Activated naive CD8-positive, alpha-beta T cell (primary cell): ENCODE measurements at regions not wholly inside any gene's neighbourhood (a gene's known extent, or its start where the extent isn't known, plus 50 kb on each side); places are given as distances from the start of the nearest gene placed in this dataset.

Source experiments
- H3K27ac Mint-ChIP-seq: one replicate; pipeline ENCODE4 v1.8.0; 2021; ENCODE audit warnings: mixed read lengths
- H3K27me3 Mint-ChIP-seq: one replicate; pipeline ENCODE4 v1.8.0; 2021; ENCODE audit warnings: mixed read lengths
- H3K36me3 Mint-ChIP-seq: one replicate; pipeline ENCODE4 v1.8.0; 2021; ENCODE audit warnings: mixed read lengths
- H3K4me1 Mint-ChIP-seq: one replicate; pipeline ENCODE4 v1.8.0; 2021; ENCODE audit warnings: low read depth, mixed read lengths
- H3K4me3 Mint-ChIP-seq: one replicate; pipeline ENCODE4 v1.8.0; 2021; ENCODE audit warnings: mild to moderate bottlenecking, mixed read lengths
- H3K9me3 Mint-ChIP-seq: one replicate; pipeline ENCODE4 v1.8.0; 2021; ENCODE audit warnings: low read depth, mixed read lengths

DNA sequence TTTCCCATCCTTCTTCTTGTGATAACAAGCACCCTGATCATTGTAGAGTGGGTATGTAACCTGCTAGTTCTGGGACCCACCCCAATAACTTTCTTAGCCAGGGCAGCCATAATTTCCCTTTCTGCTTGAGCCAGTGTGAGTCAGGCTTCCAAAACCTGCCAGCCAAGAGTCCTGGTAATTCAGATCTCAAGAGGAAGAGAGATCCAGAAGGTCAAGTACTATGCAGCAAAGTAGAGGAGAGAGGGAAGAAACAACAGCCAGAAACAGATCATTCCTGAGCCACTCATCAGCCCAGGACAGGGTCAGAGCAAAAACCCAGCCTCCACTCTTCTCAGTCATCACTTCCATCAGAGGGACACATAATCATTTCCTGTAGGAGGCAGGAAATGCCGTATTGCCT lies 182.0 kb downstream of the DICER1 start:
- peaks cover 3% of the 10 kb centered on the region for H3K9me3 Mint-ChIP-seq
- H3K36me3 Mint-ChIP-seq, result no peaks in the 10 kb centered on the region
- no peaks in the 10 kb centered on the region for H3K4me1 Mint-ChIP-seq
- no peak overlapping the region for H3K4me3 Mint-ChIP-seq
- peaks cover 16% of the 10 kb centered on the region for H3K27me3 Mint-ChIP-seq
- H3K27ac Mint-ChIP-seq, result no peak overlapping the region

DNA sequence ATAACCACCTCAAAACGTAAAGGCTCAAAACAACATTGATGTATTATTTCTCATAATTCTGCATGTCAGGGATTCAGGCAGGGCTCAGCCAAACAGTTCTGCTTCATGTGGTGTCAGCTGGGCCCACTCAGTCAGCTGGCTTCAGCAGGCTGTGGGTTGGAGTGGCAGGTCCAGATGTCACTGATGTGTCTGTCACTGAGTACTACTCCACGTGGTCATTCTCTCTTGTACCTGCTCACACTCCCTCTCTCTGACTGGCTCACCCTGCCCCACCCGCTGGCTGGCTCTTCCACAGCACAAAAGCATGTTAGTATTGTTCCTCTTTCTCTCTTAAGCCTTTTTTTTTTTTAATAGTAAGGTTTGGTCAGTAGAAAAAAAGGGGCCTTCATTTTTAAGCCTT lies 182.4 kb downstream of the DICER1 start:
- Mint-ChIP-seq H3K9me3 (peaks cover 3% of the 10 kb centered on the region), H3K27me3 (peaks cover 15% of the 10 kb centered on the region), H3K36me3 (no peaks in the 10 kb centered on the region), H3K4me3 (no peak overlapping the region), H3K4me1 (no peaks in the 10 kb centered on the region), H3K27ac (no peak overlapping the region)

DNA sequence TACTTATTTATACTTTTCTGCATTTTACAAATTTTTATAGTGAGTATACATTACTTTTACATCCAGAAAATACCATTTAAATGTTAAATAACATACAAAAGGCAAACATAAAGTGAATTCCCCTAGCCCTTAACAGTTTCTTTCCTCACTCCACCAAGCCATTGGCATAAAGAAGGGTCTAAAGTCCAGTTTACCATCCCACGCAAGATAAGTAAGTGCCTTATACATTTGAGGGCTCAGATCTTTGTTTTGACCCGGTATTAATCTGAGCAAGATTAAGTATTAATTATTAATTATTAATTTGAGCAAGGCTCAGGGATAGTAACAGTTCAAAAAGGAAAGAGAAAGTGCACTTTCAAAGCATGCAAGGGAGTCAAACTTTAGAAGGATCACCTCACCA lies 182.9 kb downstream of the DICER1 start:
- Mint-ChIP-seq H3K9me3 (peaks cover 3% of the 10 kb centered on the region), H3K36me3 (no peaks in the 10 kb centered on the region), H3K4me1 (no peaks in the 10 kb centered on the region), H3K27ac (no peak overlapping the region), H3K27me3 (peaks cover 15% of the 10 kb centered on the region), H3K4me3 (no peak overlapping the region)

DNA sequence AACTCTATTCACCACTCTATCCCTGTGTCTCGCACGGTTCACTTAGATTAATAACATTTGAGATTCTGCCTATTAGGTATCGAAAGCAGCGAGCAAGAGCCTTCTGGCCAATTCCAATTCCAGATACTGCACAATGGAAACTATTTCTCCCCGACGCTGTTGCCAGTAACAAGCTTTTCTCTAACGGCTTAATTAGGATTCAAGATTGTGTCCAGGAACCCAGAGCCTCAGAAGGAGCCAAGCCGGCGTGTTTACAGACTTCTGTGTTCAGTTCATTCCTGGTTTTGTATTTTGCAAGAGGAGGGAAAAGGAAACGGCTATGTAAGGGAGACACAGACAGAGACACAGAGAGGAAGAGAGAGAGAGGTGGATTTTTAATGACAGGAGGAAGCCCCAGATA lies 185.6 kb downstream of the DICER1 start:
- no peak overlapping the region for H3K4me3 Mint-ChIP-seq
- H3K27me3 Mint-ChIP-seq, result peaks cover 17% of the 10 kb centered on the region
- peaks cover 3% of the 10 kb centered on the region for H3K9me3 Mint-ChIP-seq
- no peaks in the 10 kb centered on the region for H3K4me1 Mint-ChIP-seq
- no peaks in the 10 kb centered on the region for H3K36me3 Mint-ChIP-seq
- no peak overlapping the region for H3K27ac Mint-ChIP-seq

DNA sequence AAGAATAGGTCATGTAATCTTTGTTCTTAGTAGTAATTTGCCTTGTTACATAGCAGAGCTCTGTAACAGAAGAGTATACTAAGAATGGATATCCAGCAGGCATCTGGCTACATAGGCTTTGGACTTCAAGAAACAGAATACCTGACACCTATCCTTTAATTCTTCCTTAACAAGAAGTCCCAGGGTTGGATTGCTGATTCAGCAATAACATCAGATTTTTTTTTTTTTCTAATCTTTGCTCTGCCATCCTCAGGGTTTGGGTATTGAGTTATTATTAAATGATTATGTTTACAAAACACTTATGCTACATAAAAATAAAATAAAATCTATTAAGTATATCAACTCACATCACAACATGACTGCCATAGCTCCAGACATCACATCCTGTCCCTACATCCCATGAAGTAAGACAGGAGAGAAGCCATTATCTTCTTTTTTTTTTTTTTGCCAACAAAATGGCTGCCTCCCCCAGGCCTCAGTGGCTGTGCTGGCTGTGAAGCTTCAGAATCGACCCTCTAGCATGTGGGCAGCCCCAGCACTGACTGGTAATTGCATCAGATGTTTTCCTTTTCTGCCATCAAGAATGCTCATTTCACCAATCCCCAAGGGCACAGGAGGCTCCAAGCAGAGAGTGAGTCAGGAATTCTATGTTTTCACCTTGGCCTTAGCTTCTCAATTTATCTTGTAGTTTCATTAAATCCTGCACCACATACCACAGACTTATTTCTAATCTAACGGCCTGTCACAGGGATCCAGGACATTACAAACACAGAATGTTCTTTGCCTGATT lies 186.2 kb downstream of the DICER1 start:
- no peak overlapping the region for H3K27ac Mint-ChIP-seq
- peaks cover 3% of the 10 kb centered on the region for H3K9me3 Mint-ChIP-seq
- peaks cover 17% of the 10 kb centered on the region for H3K27me3 Mint-ChIP-seq
- H3K4me3 Mint-ChIP-seq, result no peak overlapping the region
- H3K4me1 Mint-ChIP-seq, result no peaks in the 10 kb centered on the region
- H3K36me3 Mint-ChIP-seq, result no peaks in the 10 kb centered on the region

DNA sequence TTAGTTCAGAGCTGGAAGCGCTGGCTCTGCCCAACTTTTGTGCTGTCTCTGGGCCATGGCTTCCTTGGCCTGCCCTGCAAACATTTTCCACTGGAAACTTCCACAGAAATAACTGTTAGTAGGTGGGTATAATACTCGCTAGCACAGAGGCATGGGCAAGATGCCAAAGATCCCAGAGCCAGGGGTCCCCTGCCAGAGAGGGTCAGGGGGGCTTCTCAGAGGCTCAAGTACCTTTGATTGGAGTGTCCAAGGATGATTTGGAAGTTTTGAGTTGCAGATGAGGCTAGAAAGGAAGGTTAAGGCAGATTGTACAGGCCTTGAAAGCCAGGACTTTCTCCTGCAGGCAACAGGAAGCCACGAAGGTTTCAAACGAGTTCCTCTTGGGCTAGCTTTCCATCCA lies 187.6 kb downstream of the DICER1 start:
- Mint-ChIP-seq H3K27me3 (peaks cover 13% of the 10 kb centered on the region), H3K9me3 (peaks cover 3% of the 10 kb centered on the region), H3K4me3 (no peak overlapping the region), H3K36me3 (no peaks in the 10 kb centered on the region), H3K27ac (no peak overlapping the region), H3K4me1 (no peaks in the 10 kb centered on the region)

DNA sequence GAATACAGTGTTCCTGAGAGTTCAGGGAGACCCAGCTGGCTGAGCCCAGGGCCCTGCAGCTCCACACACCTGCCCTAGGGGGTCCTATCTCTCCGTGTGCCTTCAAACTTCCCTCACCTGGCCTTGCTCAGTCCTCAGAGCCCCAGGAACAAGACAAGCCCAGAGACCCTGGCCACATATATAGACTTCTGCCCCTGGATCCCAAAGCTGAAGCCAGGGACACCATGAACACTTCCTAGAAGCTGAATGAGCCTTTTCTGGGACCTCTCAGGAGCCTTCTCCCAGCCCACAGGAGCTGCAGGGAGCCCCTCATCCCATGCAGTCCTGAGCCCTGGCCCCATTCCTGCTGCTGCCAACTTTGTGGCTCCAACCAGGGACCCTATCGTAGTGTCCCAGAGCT lies 190.5 kb downstream of the DICER1 start:
- Mint-ChIP-seq H3K4me1 (no peaks in the 10 kb centered on the region), H3K4me3 (no peak overlapping the region), H3K9me3 (peaks cover 3% of the 10 kb centered on the region), H3K36me3 (no peaks in the 10 kb centered on the region), H3K27me3 (peaks cover 9% of the 10 kb centered on the region), H3K27ac (no peak overlapping the region)

DNA sequence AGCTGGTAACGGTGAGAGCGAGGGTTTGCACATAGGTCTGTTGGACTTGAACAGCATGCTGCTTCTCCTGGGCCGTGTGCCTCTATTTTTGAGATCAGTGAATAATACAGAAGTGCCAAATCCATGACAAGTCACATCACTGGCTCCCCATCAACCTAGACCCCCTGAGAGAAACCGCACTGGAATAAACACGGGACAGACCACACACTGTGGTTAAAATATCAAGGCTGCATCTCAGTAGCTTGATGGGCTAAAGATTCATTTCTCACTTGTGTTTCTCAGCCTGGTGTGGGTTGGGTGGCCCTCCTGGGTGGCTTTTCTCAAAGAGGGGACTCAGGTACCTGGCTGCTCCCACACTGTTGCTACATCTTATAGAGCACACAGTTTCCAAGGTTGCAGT lies 191.0 kb downstream of the DICER1 start:
- H3K27me3 Mint-ChIP-seq, result peaks cover 4% of the 10 kb centered on the region
- H3K27ac Mint-ChIP-seq, result no peak overlapping the region
- no peaks in the 10 kb centered on the region for H3K4me1 Mint-ChIP-seq
- H3K9me3 Mint-ChIP-seq, result peaks cover under 1% of the 10 kb centered on the region
- no peaks in the 10 kb centered on the region for H3K36me3 Mint-ChIP-seq
- H3K4me3 Mint-ChIP-seq, result no peak overlapping the region

DNA sequence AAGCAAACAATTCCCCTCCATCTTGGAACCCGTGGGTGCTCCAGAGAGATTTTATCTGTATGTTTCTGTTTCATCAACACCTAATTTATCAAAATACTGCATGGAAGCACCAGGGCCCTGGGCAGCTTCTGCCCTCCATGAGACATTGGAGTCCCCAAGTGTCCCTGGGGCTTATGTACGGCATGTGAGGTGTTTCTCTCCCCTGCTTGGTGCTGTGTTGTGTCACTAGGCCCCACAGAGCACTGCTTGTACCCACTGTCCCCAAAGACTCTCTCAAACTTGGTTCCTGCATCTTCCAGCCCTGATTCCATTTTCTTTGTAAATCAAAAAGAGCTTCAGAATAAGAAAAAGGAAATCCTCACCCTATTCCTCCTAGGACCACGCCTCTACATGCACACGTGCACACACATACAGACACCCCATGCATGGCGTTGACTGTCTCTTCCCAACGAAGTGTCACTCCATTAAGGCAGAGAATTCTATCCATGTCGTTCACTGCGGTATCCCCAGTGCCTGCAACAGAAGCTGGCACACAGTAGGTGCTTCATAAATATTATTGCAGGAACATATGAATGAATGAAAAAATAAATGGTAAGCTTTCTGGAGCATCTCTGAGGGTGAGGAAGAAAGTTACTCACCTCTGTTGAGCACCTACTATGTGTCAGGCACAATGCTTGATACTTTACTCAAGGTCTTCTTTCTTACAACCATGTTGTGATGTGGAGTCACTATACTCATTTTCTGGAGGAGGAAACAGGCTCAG lies 191.6 kb downstream of the DICER1 start:
- H3K9me3 Mint-ChIP-seq, result no peaks in the 10 kb centered on the region
- no peak overlapping the region for H3K27ac Mint-ChIP-seq
- H3K36me3 Mint-ChIP-seq, result no peaks in the 10 kb centered on the region
- peaks cover 3% of the 10 kb centered on the region for H3K27me3 Mint-ChIP-seq
- H3K4me1 Mint-ChIP-seq, result no peaks in the 10 kb centered on the region
- H3K4me3 Mint-ChIP-seq, result no peak overlapping the region

DNA sequence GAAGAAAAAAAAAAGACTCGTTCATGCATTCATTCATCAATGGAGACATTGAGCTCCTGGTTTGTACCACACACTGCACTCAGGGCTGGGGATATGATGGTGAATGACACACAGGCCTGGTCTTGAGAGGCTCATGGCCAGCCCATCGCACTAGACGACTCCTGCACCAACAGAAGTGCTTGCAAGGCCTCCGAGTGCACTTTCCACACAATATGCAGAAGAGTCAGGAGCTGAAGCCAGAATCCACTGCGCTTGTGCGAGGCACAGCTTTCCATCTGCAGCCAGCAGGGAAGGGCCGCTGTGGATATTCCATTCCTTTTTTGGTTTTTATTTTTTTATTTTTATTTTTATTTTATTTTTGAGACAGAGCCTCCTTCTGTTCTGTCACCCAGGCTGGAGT lies 192.4 kb downstream of the DICER1 start:
- H3K9me3 Mint-ChIP-seq, result no peaks in the 10 kb centered on the region
- H3K4me1 Mint-ChIP-seq, result no peaks in the 10 kb centered on the region

DNA sequence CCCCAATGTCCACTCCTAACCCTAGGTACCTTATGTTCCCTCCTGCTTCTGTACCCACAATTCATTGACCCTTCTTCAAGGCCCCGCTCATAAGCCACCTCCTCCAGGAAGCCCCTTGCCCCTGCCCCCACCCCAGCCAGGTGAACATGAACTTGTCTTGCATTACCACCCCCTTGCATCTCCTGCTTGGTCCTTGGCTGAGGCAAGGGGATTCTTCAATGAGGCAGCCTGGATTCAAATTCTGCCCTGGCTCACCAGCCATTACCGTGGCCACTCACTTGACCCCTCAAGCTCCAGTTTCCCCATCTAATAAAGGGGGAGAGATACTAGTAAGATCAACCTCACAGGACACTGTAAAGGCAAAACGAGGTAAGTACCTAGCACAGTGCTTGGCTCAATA lies 193.1 kb downstream of the DICER1 start:
- Mint-ChIP-seq H3K27me3 (peaks cover 6% of the 10 kb centered on the region), H3K27ac (no peak overlapping the region), H3K9me3 (no peaks in the 10 kb centered on the region), H3K4me1 (no peaks in the 10 kb centered on the region), H3K36me3 (no peaks in the 10 kb centered on the region), H3K4me3 (no peak overlapping the region)

More for the DNA sequence above, 192.4 kb downstream of the DICER1 start:
- H3K27me3 Mint-ChIP-seq, result peaks cover 2% of the 10 kb centered on the region
- H3K4me3 Mint-ChIP-seq, result no peak overlapping the region
- H3K27ac Mint-ChIP-seq, result no peak overlapping the region
- no peaks in the 10 kb centered on the region for H3K36me3 Mint-ChIP-seq

DNA sequence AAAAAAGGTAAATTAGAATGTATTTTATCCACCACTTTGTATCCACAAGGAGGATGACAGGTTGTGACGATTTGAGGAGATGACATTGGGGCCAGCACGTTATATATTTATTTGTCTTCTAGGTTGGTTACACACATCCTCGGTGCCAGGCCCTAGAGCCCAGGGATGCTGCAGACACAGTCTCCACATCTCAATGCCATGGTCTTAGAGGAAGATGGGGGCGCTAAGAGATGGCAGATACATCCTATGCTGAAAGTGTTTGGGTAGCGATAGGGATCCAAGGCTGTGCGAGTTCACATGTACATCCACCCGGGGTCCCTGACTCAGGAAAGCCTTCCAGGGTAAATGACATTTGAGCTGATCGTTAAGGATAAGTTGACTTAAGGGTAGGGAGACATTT lies 193.1 kb upstream of the GSC start:
- no peaks in the 10 kb centered on the region for H3K36me3 Mint-ChIP-seq
- H3K9me3 Mint-ChIP-seq, result no peaks in the 10 kb centered on the region
- H3K4me3 Mint-ChIP-seq, result no peak overlapping the region
- H3K4me1 Mint-ChIP-seq, result no peaks in the 10 kb centered on the region
- H3K27me3 Mint-ChIP-seq, result peaks cover 4% of the 10 kb centered on the region
- no peak overlapping the region for H3K27ac Mint-ChIP-seq

DNA sequence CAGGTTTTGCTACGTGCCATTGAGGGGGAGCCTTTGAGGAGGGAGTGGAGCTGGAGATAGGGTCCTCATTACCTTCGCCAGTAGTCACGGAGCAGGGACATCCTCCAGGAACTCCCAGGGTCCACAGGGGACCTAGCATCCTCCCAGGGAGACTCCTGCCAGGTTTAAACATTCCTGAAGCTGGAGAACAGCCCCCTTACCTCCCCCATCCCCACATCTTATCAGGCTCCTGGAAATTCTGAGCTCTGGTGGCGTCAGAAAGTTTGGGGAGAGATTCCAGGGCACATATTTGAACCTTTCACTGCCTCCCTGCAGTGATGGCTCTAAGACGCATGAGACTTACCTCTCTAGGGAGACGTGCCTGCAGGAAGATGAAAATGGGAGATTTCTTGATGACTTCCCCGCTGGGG lies 192.3 kb upstream of the GSC start:
- Mint-ChIP-seq H3K27me3 (peaks cover 4% of the 10 kb centered on the region), H3K27ac (no peak overlapping the region), H3K36me3 (no peaks in the 10 kb centered on the region), H3K9me3 (no peaks in the 10 kb centered on the region), H3K4me3 (no peak overlapping the region), H3K4me1 (no peaks in the 10 kb centered on the region)

DNA sequence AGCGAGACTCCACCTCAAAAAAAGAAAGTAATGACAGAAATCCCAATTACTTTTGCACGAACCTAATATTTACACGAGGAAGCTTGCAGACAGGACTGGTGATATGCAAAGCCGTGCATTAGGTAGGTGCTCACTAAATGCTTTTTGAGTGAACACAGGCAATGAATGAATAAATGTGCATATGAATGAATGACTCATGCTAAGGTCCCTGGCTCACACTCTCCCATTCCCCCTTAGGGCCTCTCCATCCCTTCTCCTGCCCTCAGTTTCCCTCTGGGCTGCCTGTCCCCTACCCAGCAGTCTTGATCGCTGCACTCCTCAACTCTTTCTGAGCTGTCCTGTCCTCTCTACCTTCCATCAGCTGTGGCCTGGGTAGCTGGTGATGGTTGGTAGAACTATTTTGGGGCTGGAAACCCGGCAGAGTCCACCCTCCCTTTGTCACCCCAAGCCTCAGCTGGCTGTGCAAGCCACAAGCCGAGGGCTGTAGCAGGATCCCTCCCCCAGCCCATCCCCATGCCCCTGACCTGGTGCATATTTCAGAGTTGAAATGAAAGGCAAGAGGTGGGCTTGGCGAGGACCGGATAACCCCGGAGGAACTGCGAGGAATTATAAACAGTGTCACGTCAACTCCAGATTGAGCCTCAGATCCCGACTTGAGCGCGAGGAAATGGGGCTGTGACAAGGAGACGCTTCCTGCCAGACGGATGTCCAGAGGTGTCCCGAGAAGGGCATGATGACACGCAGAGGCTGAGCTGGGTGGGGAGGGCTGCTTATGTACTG lies 191.7 kb upstream of the GSC start:
- no peaks in the 10 kb centered on the region for H3K9me3 Mint-ChIP-seq
- H3K27ac Mint-ChIP-seq, result no peak overlapping the region
- H3K36me3 Mint-ChIP-seq, result no peaks in the 10 kb centered on the region
- no peak overlapping the region for H3K4me3 Mint-ChIP-seq
- peaks cover 4% of the 10 kb centered on the region for H3K27me3 Mint-ChIP-seq
- H3K4me1 Mint-ChIP-seq, result no peaks in the 10 kb centered on the region
